HepG2 (cell line): ENCODE measurements at regions not wholly inside any gene's neighbourhood (a gene's known extent, or its start where the extent isn't known, plus 50 kb on each side); places are given as distances from the start of the nearest gene placed in this dataset.

Experiments
- ATAC-seq: fragments of 200-7000 bp; cut with Tn5 transposase; 3 replicates; pipeline ENCODE4 v1.9.1; 2020; ENCODE audit warnings: mild to moderate bottlenecking, moderate library complexity
- BruUV-seq: library from RNA; stranded (reverse); fragments of 400-500 nt; replicated peaks from 2 replicates; lab custom pipeline; 2021; lab: Mats Ljungman, UMichigan
- CTCF ChIA-PET: fragments of 300-600 bp; formaldehyde crosslinking; extraction: SDS; loops from one replicate; lab custom pipeline; 2021; ENCODE audit warnings: low total read pairs, inconsistent platforms, low intra/inter-chr PET ratio; lab: Yijun Ruan, JAX
- POLR2A ChIA-PET: fragments of 350-600 bp; sonication (Branson Sonifier 250); formaldehyde crosslinking; loops from one replicate; lab custom pipeline; 2020; ENCODE audit warnings: antibody characterized with exemption, inconsistent platforms; lab: Yijun Ruan, JAX
- DNase-seq: peaks from one replicate; pipeline ENCODE4 v3.0.0-alpha.2; 2015; ENCODE audit warnings: low spot score
- FAIRE-seq: peaks from 3 replicates; lab custom pipeline; 2011; peaks lifted over from hg19 to GRCh38; lab: Jason Lieb, UNC
- H2AFZ ChIP-seq: one replicate; pipeline ENCODE4 v1.6.1; 2011; ENCODE audit warnings: low read length, inconsistent platforms
- H3K27ac ChIP-seq: fragments of 300-600 bp; 3 replicates; pipeline ENCODE4 v1.8.0; 2011; ENCODE audit warnings: mixed run types, mild to moderate bottlenecking, mixed read lengths, low read length, inconsistent platforms; ENCODE audit not compliant: insufficient read depth; ENCODE audit errors: extremely low read length
- H3K27me3 ChIP-seq, 2 experiments: fragments of 200-600 bp in 1 of 2; 2 replicates in 1 of 2; 3 replicates in 1 of 2; pipeline versions ENCODE4 v1.6.0 to v1.8.0; 2011; ENCODE audit warnings: low read length in 2 of 2, mild to moderate bottlenecking in 2 of 2, moderate library complexity in 2 of 2, inconsistent platforms in 1 of 2; ENCODE audit not compliant: insufficient read depth in 2 of 2, control insufficient read depth in 1 of 2
- H3K36me3 ChIP-seq, 2 experiments: fragments of 200-600 bp in 1 of 2; replicated peaks in 1 of 2; 2 replicates in 1 of 2; 3 replicates in 1 of 2; pipeline versions ENCODE4 v1.5.1 to v1.8.0; 2011; ENCODE audit warnings: low read length in 2 of 2, inconsistent platforms in 1 of 2; ENCODE audit not compliant: insufficient read depth in 2 of 2, control insufficient read depth in 1 of 2
- H3K4me1 ChIP-seq: 2 replicates; pipeline ENCODE4 v1.5.1; 2012; ENCODE audit warnings: low read length, inconsistent platforms; ENCODE audit not compliant: insufficient read depth
- H3K4me2 ChIP-seq: 2 replicates; pipeline ENCODE4 v1.6.0; 2011; ENCODE audit warnings: low read depth, low read length, inconsistent platforms
- H3K4me3 ChIP-seq, 3 experiments: fragments of 200-600 bp in 1 of 3; sonication (generic), shearing (Covaris generic) in 1 of 3; replicated peaks in 1 of 3; 2 replicates each; pipeline ENCODE4 v1.5.1; 2011 to 2016; ENCODE audit warnings: low read length in 3 of 3, inconsistent platforms in 2 of 3, low read depth in 2 of 3, mild to moderate bottlenecking in 2 of 3, control low read depth in 1 of 3, mixed read lengths in 1 of 3; ENCODE audit not compliant: insufficient read depth in 1 of 3
- H3K79me2 ChIP-seq: one replicate; pipeline ENCODE4 v1.6.1; 2011; ENCODE audit warnings: low read length, inconsistent platforms; ENCODE audit not compliant: insufficient read depth
- H3K9ac ChIP-seq: 2 replicates; pipeline ENCODE4 v1.6.0; 2011; ENCODE audit warnings: mild to moderate bottlenecking, low read depth, low read length, inconsistent platforms; ENCODE audit not compliant: insufficient read depth
- H3K9me3 ChIP-seq: 2 replicates; pipeline ENCODE4 v1.5.1; 2012; ENCODE audit warnings: mild to moderate bottlenecking, low read length
- H4K20me1 ChIP-seq: 2 replicates; pipeline ENCODE4 v1.6.0; 2011; ENCODE audit warnings: inconsistent platforms, mild to moderate bottlenecking, low read length, moderate library complexity; ENCODE audit not compliant: insufficient read depth
- BCL3 ChIP-seq: sonication (generic); formaldehyde crosslinking; IDR thresholded peaks from 2 replicates; pipeline ENCODE4 v1.5.1; 2020; ENCODE audit warnings: mild to moderate bottlenecking, missing genetic modification reagents, moderate library complexity
- E2F1 ChIP-seq: sonication (generic); formaldehyde crosslinking; IDR thresholded peaks from 2 replicates; pipeline ENCODE4 v1.5.0; 2020; ENCODE audit warnings: missing genetic modification reagents
- GTF2F1 ChIP-seq: fragments of 150-350 bp; IDR thresholded peaks from 2 replicates; pipeline ENCODE4 v1.6.1; 2014; ENCODE audit warnings: low read length
- MAZ ChIP-seq, 2 experiments: sonication (generic) in 1 of 2; formaldehyde crosslinking in 1 of 2; IDR thresholded peaks; 2 replicates each; pipeline versions ENCODE4 v1.5.0 to v1.6.1; 2012 to 2020; ENCODE audit warnings: low read depth in 2 of 2, mild to moderate bottlenecking in 2 of 2, borderline replicate concordance in 1 of 2, improper control_type of control experiment in 1 of 2, low read length in 1 of 2, missing genetic modification reagents in 1 of 2, moderate library complexity in 1 of 2
- NBN ChIP-seq: fragments of 450-650 bp; conservative IDR thresholded peaks from 2 replicates; pipeline ENCODE4 v1.6.1; 2017
- NFE2 ChIP-seq: sonication (generic); formaldehyde crosslinking; IDR thresholded peaks from 2 replicates; pipeline ENCODE4 v1.4.0; 2020; ENCODE audit warnings: missing genetic modification reagents
- NFIB ChIP-seq: sonication (generic); formaldehyde crosslinking; IDR thresholded peaks from 2 replicates; pipeline ENCODE4 v1.9.0; 2021; ENCODE audit warnings: missing genetic modification reagents, mild to moderate bottlenecking, borderline replicate concordance
- TAF1 ChIP-seq: sonication (generic); formaldehyde crosslinking; IDR thresholded peaks from 2 replicates; pipeline ENCODE4 v1.4.0; 2020; ENCODE audit warnings: missing genetic modification reagents
- ZNF773 ChIP-seq: sonication (generic); formaldehyde crosslinking; IDR thresholded peaks from 2 replicates; pipeline ENCODE4 v1.4.0; 2020; ENCODE audit warnings: missing genetic modification reagents, borderline replicate concordance
- WGBS: methylation state at CpG from one replicate; pipeline ENCODE4 v1.1.6; 2017; ENCODE audit warnings: low lambda C conversion rate; 5-methylcytosine and 5-hydroxymethylcytosine counted together
- in situ Hi-C: cut with HindIII; loops from 2 replicates; pipeline ENCODE4 v1.10.0; 2017; ENCODE audit warnings: low pct_unique_long_range_greater_than_20kb; ENCODE audit not compliant: extremely low pct_ligation_motif_present
- intact Hi-C: fragments of 100-400 bp; cut with micrococcal nuclease; formaldehyde crosslinking; loops from one replicate; pipeline ENCODE4 v1.10.0; 2022; ENCODE audit not compliant: unreplicated experiment

GRCh38 chr2:200013906-200014305 lies 58.5 kb downstream of the MAIP1 start:
- TF ChIP-seq NFIB (CRISPR knock-in tag) (no peak), GTF2F1 (no peak), E2F1 (CRISPR knock-in tag) (no peak), ZNF773 (CRISPR knock-in tag) (no peak), MAZ (IDR thresholded peaks at IDR 0.05; ENCODE audit: borderline replicate concordance, low read depth, low read length) (no peak), MAZ (CRISPR knock-in tag; IDR thresholded peaks at IDR 0.05; ENCODE audit: low read depth) (no peak), TAF1 (CRISPR knock-in tag) (no peak), NBN (no peak), NFE2 (no peak), BCL3 (CRISPR knock-in tag) (no peak)
- no peak overlapping the region for H3K4me2 ChIP-seq
- H3K9me3 ChIP-seq = no peaks in the 10 kb centered on the region
- H3K4me3 ChIP-seq = no peak overlapping the region
- H3K27me3 ChIP-seq = no peaks in the 10 kb centered on the region
- ATAC-seq = no peak
- WGBS = 80% methylated on average over 3 of the region's 3 CpGs
- no peak overlapping the region for H3K9ac ChIP-seq
- DNase-seq = no peak
- in situ Hi-C loops (no loop called here), intact Hi-C loops (no loop called here)
- H4K20me1 ChIP-seq = no peaks in the 10 kb centered on the region
- CTCF ChIA-PET = no interaction called here
- H3K27ac ChIP-seq = no peak overlapping the region
- H3K79me2 ChIP-seq = no peaks in the 10 kb centered on the region
- no peak overlapping the region for H2AFZ ChIP-seq
- no peaks in the 10 kb centered on the region for H3K4me1 ChIP-seq
- POLR2A ChIA-PET = no interaction called here
- BruUV-seq = no TSS peak
- H3K36me3 ChIP-seq = no peaks in the 10 kb centered on the region
- FAIRE-seq = no peak
